ENCODE measurements at regions not wholly inside any gene's neighbourhood (a gene's known extent, or its start where the extent isn't known, plus 50 kb on each side); places are given as distances from the start of the nearest gene placed in this dataset.
"Not testable (repeated sequence)": the region's sequence is repeated elsewhere in the genome, so short reads cannot be mapped to it uniquely, and the experiment has no call there.

- Mint-ChIP-seq H3K9me3 (no peaks in the 10 kb centered on the region), H3K27ac (no peak overlapping the region), H3K36me3 (ENCODE audit: low read depth) (no peaks in the 10 kb centered on the region), H3K4me3 (no peak overlapping the region), H3K4me1 (no peaks in the 10 kb centered on the region), H3K27me3 (ENCODE audit: insufficient read depth) (peaks cover 2% of the 10 kb centered on the region)
- Histone ChIP-seq H3K4me1 (ENCODE audit: control insufficient read depth, insufficient read depth, low read length) (peaks cover 6% of the 10 kb centered on the region), H3K27ac (ENCODE audit: low read depth, low read length) (no peak overlapping the region), H3K4me3 (ENCODE audit: low read length) (no peak overlapping the region), H3K36me3 (ENCODE audit: control insufficient read depth, insufficient read depth, low read length) (no peaks in the 10 kb centered on the region), H3K9ac (ENCODE audit: extremely low read depth, low read length, poor library complexity, severe bottlenecking) (no peak overlapping the region), H3K9me3 (ENCODE audit: control insufficient read depth, low read length) (no peaks in the 10 kb centered on the region), H3K27me3 (ENCODE audit: control insufficient read depth, insufficient read depth, low read length, poor library complexity, severe bottlenecking) (no peaks in the 10 kb centered on the region)
- no peak for TF ChIP-seq CTCF (conservative IDR thresholded peaks at IDR 0.05)
- 85 to 86% methylated on average over 5 to 8 of the region's 8 CpGs for WGBS, 2 experiments (ENCODE audit: insufficient coverage in 1 of 2, insufficient read length in 1 of 2)
- no peak for DNase-seq
Observed at GRCh38 chr20:48489656-48490055, 338.1 kb downstream of the PREX1 start.

- peaks cover 2% of the 10 kb centered on the region for H3K27me3 Mint-ChIP-seq (ENCODE audit: insufficient read depth)
- no peak for DNase-seq
- Histone ChIP-seq H3K27me3 (ENCODE audit: control insufficient read depth, insufficient read depth, low read length, poor library complexity, severe bottlenecking) (no peaks in the 10 kb centered on the region), H3K27ac (ENCODE audit: low read depth, low read length) (no peak overlapping the region), H3K4me1 (ENCODE audit: control insufficient read depth, insufficient read depth, low read length) (peaks cover 6% of the 10 kb centered on the region), H3K9ac (ENCODE audit: extremely low read depth, low read length, poor library complexity, severe bottlenecking) (no peak overlapping the region), H3K9me3 (ENCODE audit: control insufficient read depth, low read length) (no peaks in the 10 kb centered on the region), H3K4me3 (ENCODE audit: low read length) (no peak overlapping the region), H3K36me3 (ENCODE audit: control insufficient read depth, insufficient read depth, low read length) (no peaks in the 10 kb centered on the region)
- TF ChIP-seq CTCF (conservative IDR thresholded peaks at IDR 0.05): no peak
- no peaks in the 10 kb centered on the region for H3K9me3 Mint-ChIP-seq
- H3K4me3 Mint-ChIP-seq: no peak overlapping the region
- H3K27ac Mint-ChIP-seq: no peak overlapping the region
- H3K4me1 Mint-ChIP-seq: no peaks in the 10 kb centered on the region
- WGBS, 2 experiments (ENCODE audit: insufficient coverage in 1 of 2, insufficient read length in 1 of 2): 87 to 94% methylated on average over 7 to 12 of the region's 12 CpGs
- H3K36me3 Mint-ChIP-seq (ENCODE audit: low read depth): no peaks in the 10 kb centered on the region
Observed at GRCh38 chr20:48489046-48489463, 338.7 kb downstream of the PREX1 start.

- not testable (repeated sequence) for H3K9me3 Mint-ChIP-seq; H3K27ac Mint-ChIP-seq; H3K27me3 Mint-ChIP-seq (ENCODE audit: insufficient read depth); H3K4me3 ChIP-seq (ENCODE audit: low read length); H3K36me3 Mint-ChIP-seq (ENCODE audit: low read depth); H3K4me1 ChIP-seq (ENCODE audit: control insufficient read depth, insufficient read depth, low read length); DNase-seq; H3K27ac ChIP-seq (ENCODE audit: low read depth, low read length); H3K4me1 Mint-ChIP-seq; H3K9me3 ChIP-seq (ENCODE audit: control insufficient read depth, low read length); H3K4me3 Mint-ChIP-seq; H3K27me3 ChIP-seq (ENCODE audit: control insufficient read depth, insufficient read depth, low read length, poor library complexity, severe bottlenecking); H3K36me3 ChIP-seq (ENCODE audit: control insufficient read depth, insufficient read depth, low read length); H3K9ac ChIP-seq (ENCODE audit: extremely low read depth, low read length, poor library complexity, severe bottlenecking)
- 40 to 80% methylated on average over 2 to 9 of the region's 9 CpGs for WGBS, 2 experiments (ENCODE audit: insufficient coverage in 1 of 2, insufficient read length in 1 of 2)
Observed at GRCh38 chr20:48488334-48489034, 339.3 kb downstream of the PREX1 start.

- no peak for DNase-seq
- H3K9me3 Mint-ChIP-seq: no peaks in the 10 kb centered on the region
- 90% methylated on average over 7 of the region's 7 CpGs; no CpG with 5 or more reads in 1 of the 2 experiments for WGBS, 2 experiments (ENCODE audit: insufficient coverage in 1 of 2, insufficient read length in 1 of 2)
- no peak overlapping the region for H3K27ac Mint-ChIP-seq
- Histone ChIP-seq H3K36me3 (ENCODE audit: control insufficient read depth, insufficient read depth, low read length) (no peaks in the 10 kb centered on the region), H3K9ac (ENCODE audit: extremely low read depth, low read length, poor library complexity, severe bottlenecking) (no peak overlapping the region), H3K27ac (ENCODE audit: low read depth, low read length) (no peak overlapping the region), H3K27me3 (ENCODE audit: control insufficient read depth, insufficient read depth, low read length, poor library complexity, severe bottlenecking) (no peaks in the 10 kb centered on the region), H3K4me1 (ENCODE audit: control insufficient read depth, insufficient read depth, low read length) (peaks cover 6% of the 10 kb centered on the region), H3K9me3 (ENCODE audit: control insufficient read depth, low read length) (no peaks in the 10 kb centered on the region), H3K4me3 (ENCODE audit: low read length) (no peak overlapping the region)
- no peaks in the 10 kb centered on the region for H3K36me3 Mint-ChIP-seq (ENCODE audit: low read depth)
- H3K27me3 Mint-ChIP-seq (ENCODE audit: insufficient read depth): peaks cover 2% of the 10 kb centered on the region
- no peak overlapping the region for H3K4me3 Mint-ChIP-seq
- H3K4me1 Mint-ChIP-seq: no peaks in the 10 kb centered on the region
- TF ChIP-seq CTCF (conservative IDR thresholded peaks at IDR 0.05): no peak
Observed at GRCh38 chr20:48486065-48486464, 341.7 kb downstream of the PREX1 start.

- not testable (repeated sequence) for H3K36me3 ChIP-seq (ENCODE audit: control insufficient read depth, insufficient read depth, low read length); H3K4me3 ChIP-seq (ENCODE audit: low read length); H3K9me3 ChIP-seq (ENCODE audit: control insufficient read depth, low read length); DNase-seq; H3K4me1 ChIP-seq (ENCODE audit: control insufficient read depth, insufficient read depth, low read length); H3K27ac ChIP-seq (ENCODE audit: low read depth, low read length); H3K4me3 Mint-ChIP-seq; H3K27me3 Mint-ChIP-seq (ENCODE audit: insufficient read depth); H3K27me3 ChIP-seq (ENCODE audit: control insufficient read depth, insufficient read depth, low read length, poor library complexity, severe bottlenecking); H3K9ac ChIP-seq (ENCODE audit: extremely low read depth, low read length, poor library complexity, severe bottlenecking); H3K4me1 Mint-ChIP-seq; H3K27ac Mint-ChIP-seq; H3K36me3 Mint-ChIP-seq (ENCODE audit: low read depth); H3K9me3 Mint-ChIP-seq
- WGBS, 2 experiments (ENCODE audit: insufficient coverage in 1 of 2, insufficient read length in 1 of 2): 82 to 89% methylated on average over 6 to 7 of the region's 7 CpGs
Observed at GRCh38 chr20:48485153-48485552, 342.6 kb downstream of the PREX1 start.
